GM20000 (cell line): ENCODE measurements at regions not wholly inside any gene's neighbourhood (a gene's known extent, or its start where the extent isn't known, plus 50 kb on each side); places are given as distances from the start of the nearest gene placed in this dataset.

ENCODE experiments used
- DNase-seq: peaks from one replicate; pipeline ENCODE4 v3.0.0; 2012; ENCODE audit warnings: low spot score
- CTCF ChIP-seq: IDR thresholded peaks from 2 replicates; pipeline ENCODE4 v1.5.1; 2012; ENCODE audit warnings: mild to moderate bottlenecking, control low read depth; ENCODE audit errors: extremely low read depth, missing control alignments

DNA sequence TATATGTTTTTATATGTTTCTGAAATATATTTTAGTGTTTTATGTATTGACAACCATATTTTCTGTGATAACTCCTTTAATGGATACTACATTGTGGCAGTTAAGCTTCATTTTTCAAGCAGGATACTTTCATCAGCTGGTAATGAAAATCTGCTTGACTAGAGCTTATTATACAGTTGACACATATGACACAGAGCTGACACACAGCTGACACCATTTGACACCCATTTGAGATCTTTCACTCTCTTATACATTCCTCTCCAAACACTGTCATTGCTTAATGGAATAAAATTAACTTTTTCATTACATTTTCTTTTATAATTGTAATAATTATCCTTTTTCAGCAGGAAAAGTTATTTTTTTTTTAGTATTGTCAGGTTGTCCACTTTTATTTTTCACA is 561.1 kb upstream of the NDST4 start:
- no peak for TF ChIP-seq CTCF
- no peak for DNase-seq

DNA sequence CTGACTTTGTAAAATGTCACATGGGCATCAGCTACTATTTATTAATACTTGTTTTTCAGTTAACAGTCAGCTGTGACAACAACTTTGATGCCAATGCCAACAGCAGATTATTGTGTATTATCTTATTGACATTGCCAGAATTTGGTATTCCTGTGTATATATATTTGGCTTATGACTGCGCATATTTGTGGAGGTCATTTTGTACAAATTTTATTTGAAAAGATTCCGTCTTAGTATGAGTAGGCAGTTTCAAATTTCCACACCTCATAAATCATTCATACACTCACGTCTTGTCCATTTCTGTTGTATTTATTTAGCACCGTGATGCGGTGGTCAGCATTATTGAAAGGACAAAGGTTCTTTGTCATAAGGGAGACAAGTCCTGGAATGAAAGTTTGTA is 558.2 kb upstream of the NDST4 start:
- DNase-seq: no peak
- TF ChIP-seq CTCF: no peak

GRCh38 chr4:115670930-115671329 is 557.5 kb upstream of the NDST4 start:
- TF ChIP-seq CTCF: no peak
- DNase-seq: no peak

GRCh38 chr4:115668396-115668795 is 555.0 kb upstream of the NDST4 start:
- DNase-seq: no peak
- TF ChIP-seq CTCF: no peak

DNA sequence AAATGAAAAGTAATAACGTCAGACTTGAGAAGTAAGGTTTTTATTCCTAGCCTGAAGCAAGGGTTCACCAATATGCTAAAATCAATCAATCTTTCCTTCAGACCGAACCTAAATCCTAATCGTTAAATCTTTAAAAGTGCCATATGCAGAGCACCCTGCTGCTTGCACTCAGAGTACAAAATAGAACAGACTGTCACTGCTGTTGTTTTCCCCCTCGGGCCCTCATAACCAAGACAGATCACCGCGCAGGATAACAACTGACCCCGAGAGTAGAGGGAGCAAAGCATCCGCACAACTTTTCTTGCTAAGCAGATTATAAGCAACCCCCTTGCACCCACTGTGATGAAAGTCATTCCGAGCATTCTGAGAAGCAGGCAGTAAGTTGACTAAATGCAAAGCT is 550.9 kb upstream of the NDST4 start:
- DNase-seq: no peak
- no peak for TF ChIP-seq CTCF

- TF ChIP-seq CTCF: no peak
- DNase-seq: no peak
Measured at GRCh38 chr4:115660465-115660864, 547.0 kb upstream of the NDST4 start.

DNA sequence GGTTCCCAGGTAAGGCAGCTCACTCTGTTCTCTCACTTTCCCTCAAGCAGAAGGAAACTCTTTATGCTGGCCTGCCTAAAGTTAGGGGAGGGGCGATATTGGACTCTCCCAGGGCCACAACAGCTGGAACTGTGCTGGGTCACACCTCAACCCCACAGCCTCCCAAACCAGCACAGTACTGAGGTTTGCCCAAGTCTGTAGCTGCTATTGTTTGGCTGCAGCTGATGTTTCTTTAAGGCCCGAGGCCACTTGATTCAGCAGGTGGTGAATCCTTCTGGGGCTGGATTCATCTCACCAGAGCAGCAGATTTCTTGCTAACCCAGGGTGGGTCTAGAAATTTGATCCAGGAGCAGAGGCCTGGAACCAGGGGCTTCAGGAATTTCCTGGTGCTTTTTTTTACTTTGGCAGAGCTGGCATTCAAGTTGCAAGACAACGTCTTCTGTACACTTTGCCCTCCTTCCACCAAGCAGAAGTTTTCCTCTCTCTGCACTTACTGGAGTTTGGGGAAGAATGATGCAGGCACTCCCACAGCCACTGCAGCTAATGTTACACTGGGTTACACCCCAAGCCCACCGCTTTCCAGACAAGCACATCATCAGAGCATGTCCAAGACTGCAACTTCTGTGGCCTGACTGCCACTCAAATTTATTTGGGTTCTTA is 544.7 kb upstream of the NDST4 start:
- no peak for DNase-seq
- TF ChIP-seq CTCF: no peak
